ENCODE measurements at regions not wholly inside any gene's neighbourhood (a gene's known extent, or its start where the extent isn't known, plus 50 kb on each side); places are given as distances from the start of the nearest gene placed in this dataset.

- Histone ChIP-seq H3K4me1 (peaks cover 0 to 5% (median 0%) of the 10 kb centered on the region in 4 donors), H3K9me3 (no peaks in the 10 kb centered on the region), H3K36me3 (no peaks in the 10 kb centered on the region), H3K27ac (no peak overlapping the region), H3K4me3 (no peak overlapping the region), H3K27me3 (peaks cover 0 to 3% of the 10 kb centered on the region in 2 donors)
- intact Hi-C loops (cut with DNase I; ENCODE audit: low total_unique reads), result no loop called here
- no peak for TF ChIP-seq CTCF (IDR thresholded peaks at IDR 0.05)
- no peak for DNase-seq
These were observed 864.8 kb upstream of the AUTS2 start for GRCh38 chr7:68733219-68734153.

GRCh38 chr7:68734431-68734830 is 863.8 kb upstream of the AUTS2 start:
- DNase-seq, result no peak
- H3K27ac ChIP-seq, result no peak overlapping the region
- no peaks in the 10 kb centered on the region for H3K9me3 ChIP-seq
- H3K4me1 ChIP-seq, result peaks cover 0 to 5% (median 0%) of the 10 kb centered on the region in 4 donors
- H3K36me3 ChIP-seq, result no peaks in the 10 kb centered on the region
- TF ChIP-seq CTCF (IDR thresholded peaks at IDR 0.05), result no peak
- H3K27me3 ChIP-seq, result peaks cover 0 to 3% of the 10 kb centered on the region in 2 donors
- no peak overlapping the region for H3K4me3 ChIP-seq
- intact Hi-C loops (cut with DNase I; ENCODE audit: low total_unique reads), result no loop called here

- intact Hi-C loops (cut with DNase I; ENCODE audit: low total_unique reads), result no loop called here
- H3K27me3 ChIP-seq, result no peaks in the 10 kb centered on the region
- no peaks in the 10 kb centered on the region for H3K9me3 ChIP-seq
- no peak for DNase-seq
- no peak overlapping the region for H3K27ac ChIP-seq
- TF ChIP-seq CTCF (IDR thresholded peaks at IDR 0.05), result no peak
- H3K4me3 ChIP-seq, result no peak overlapping the region
- H3K36me3 ChIP-seq, result no peaks in the 10 kb centered on the region
- H3K4me1 ChIP-seq, result no peaks in the 10 kb centered on the region
These were observed 859.0 kb upstream of the AUTS2 start for GRCh38 chr7:68739306-68739705.

GRCh38 chr7:68744036-68744435 is 854.2 kb upstream of the AUTS2 start:
- Histone ChIP-seq H3K4me3 (no peak overlapping the region), H3K9me3 (no peaks in the 10 kb centered on the region), H3K36me3 (no peaks in the 10 kb centered on the region), H3K27ac (no peak overlapping the region), H3K4me1 (no peaks in the 10 kb centered on the region), H3K27me3 (peaks cover 0 to 2% of the 10 kb centered on the region in 2 donors)
- no peak for TF ChIP-seq CTCF (IDR thresholded peaks at IDR 0.05)
- intact Hi-C loops (cut with DNase I; ENCODE audit: low total_unique reads), result no loop called here
- no peak for DNase-seq

- no peak for DNase-seq
- Histone ChIP-seq H3K27me3 (peaks cover 0 to 2% of the 10 kb centered on the region in 2 donors), H3K36me3 (no peaks in the 10 kb centered on the region), H3K27ac (no peak overlapping the region), H3K9me3 (no peaks in the 10 kb centered on the region), H3K4me1 (no peaks in the 10 kb centered on the region), H3K4me3 (no peak overlapping the region)
- TF ChIP-seq CTCF (IDR thresholded peaks at IDR 0.05), result no peak
- intact Hi-C loops (cut with DNase I; ENCODE audit: low total_unique reads), result no loop called here
These were observed 849.1 kb upstream of the AUTS2 start for GRCh38 chr7:68748934-68749900.
